Smooth muscle cell (in vitro differentiated cells): ENCODE measurements at regions not wholly inside any gene's neighbourhood (a gene's known extent, or its start where the extent isn't known, plus 50 kb on each side); places are given as distances from the start of the nearest gene placed in this dataset.

ENCODE experiments used
- DNase-seq: peaks from one replicate; lab custom pipeline; 2025; ENCODE audit not compliant: unreplicated experiment; lab: John Stamatoyannopoulos, UW
- H2AFZ ChIP-seq: fragments of 200-600 bp; sonication (generic); 2 replicates; pipeline ENCODE4 v1.6.0; 2016; ENCODE audit warnings: antibody characterized with exemption, low read depth, mild to moderate bottlenecking
- H3F3A ChIP-seq: fragments of 200-600 bp; sonication (generic); 2 replicates; pipeline ENCODE4 v1.6.0; 2017; ENCODE audit warnings: antibody characterized with exemption, low read depth
- H3K27ac ChIP-seq: fragments of 200-600 bp; sonication (generic); 2 replicates; pipeline ENCODE4 v1.5.1; 2016; ENCODE audit warnings: low read depth, mild to moderate bottlenecking
- H3K27me3 ChIP-seq: fragments of 200-600 bp; sonication (generic); 2 replicates; pipeline ENCODE4 v1.6.1; 2016; ENCODE audit warnings: low read depth, mild to moderate bottlenecking
- H3K36me3 ChIP-seq: fragments of 200-600 bp; sonication (generic); 2 replicates; pipeline ENCODE4 v1.5.1; 2016; ENCODE audit warnings: low read depth
- H3K4me1 ChIP-seq: fragments of 200-600 bp; sonication (generic); 2 replicates; pipeline ENCODE4 v1.5.1; 2016; ENCODE audit warnings: low read depth
- H3K4me2 ChIP-seq: fragments of 200-600 bp; sonication (generic); 2 replicates; pipeline ENCODE4 v1.6.0; 2016; ENCODE audit warnings: mild to moderate bottlenecking
- H3K4me3 ChIP-seq: fragments of 200-600 bp; sonication (generic); 2 replicates; pipeline ENCODE4 v1.5.1; 2016; ENCODE audit warnings: mild to moderate bottlenecking
- H3K79me2 ChIP-seq: fragments of 200-600 bp; sonication (generic); 2 replicates; pipeline ENCODE4 v1.6.0; 2016; ENCODE audit warnings: low read depth, mild to moderate bottlenecking
- H3K9ac ChIP-seq: fragments of 200-600 bp; sonication (generic); 2 replicates; pipeline ENCODE4 v1.6.0; 2016; ENCODE audit warnings: low read depth
- H3K9me3 ChIP-seq: fragments of 200-600 bp; sonication (generic); replicated peaks from 2 replicates; pipeline ENCODE4 v1.5.1; 2016; ENCODE audit warnings: low read depth
- H4K20me1 ChIP-seq: fragments of 200-600 bp; sonication (generic); 2 replicates; pipeline ENCODE4 v1.6.0; 2016; ENCODE audit warnings: low read depth
- WGBS: methylation state at CpG from one replicate; pipeline ENCODE4 v1.1.7; 2016; ENCODE audit warnings: low lambda C conversion rate; 5-methylcytosine and 5-hydroxymethylcytosine counted together
- TF ChIP-seq, protein P1 (sequence below): fragments of 200-600 bp; sonication (generic); IDR thresholded peaks from 2 replicates; pipeline ENCODE4 v1.5.1; 2017; ENCODE audit warnings: borderline replicate concordance, mild to moderate bottlenecking, antibody characterized with exemption; ENCODE audit not compliant: insufficient read depth, poor library complexity, severe bottlenecking

GRCh38 chr12:87038098-87038497 is 781.9 kb upstream of the MGAT4C start:
- Histone ChIP-seq H3K79me2 (no peaks in the 10 kb centered on the region), H3K36me3 (no peaks in the 10 kb centered on the region), H3F3A (no peaks in the 10 kb centered on the region), H2AFZ (no peak overlapping the region), H3K4me3 (no peak overlapping the region), H4K20me1 (no peaks in the 10 kb centered on the region), H3K9me3 (no peaks in the 10 kb centered on the region), H3K27ac (no peak overlapping the region), H3K4me2 (no peak overlapping the region), H3K9ac (no peak overlapping the region), H3K27me3 (no peaks in the 10 kb centered on the region), H3K4me1 (no peaks in the 10 kb centered on the region)
- no peak for DNase-seq
- 82% methylated on average over 3 of the region's 3 CpGs for WGBS
- TF ChIP-seq, protein P1, sequence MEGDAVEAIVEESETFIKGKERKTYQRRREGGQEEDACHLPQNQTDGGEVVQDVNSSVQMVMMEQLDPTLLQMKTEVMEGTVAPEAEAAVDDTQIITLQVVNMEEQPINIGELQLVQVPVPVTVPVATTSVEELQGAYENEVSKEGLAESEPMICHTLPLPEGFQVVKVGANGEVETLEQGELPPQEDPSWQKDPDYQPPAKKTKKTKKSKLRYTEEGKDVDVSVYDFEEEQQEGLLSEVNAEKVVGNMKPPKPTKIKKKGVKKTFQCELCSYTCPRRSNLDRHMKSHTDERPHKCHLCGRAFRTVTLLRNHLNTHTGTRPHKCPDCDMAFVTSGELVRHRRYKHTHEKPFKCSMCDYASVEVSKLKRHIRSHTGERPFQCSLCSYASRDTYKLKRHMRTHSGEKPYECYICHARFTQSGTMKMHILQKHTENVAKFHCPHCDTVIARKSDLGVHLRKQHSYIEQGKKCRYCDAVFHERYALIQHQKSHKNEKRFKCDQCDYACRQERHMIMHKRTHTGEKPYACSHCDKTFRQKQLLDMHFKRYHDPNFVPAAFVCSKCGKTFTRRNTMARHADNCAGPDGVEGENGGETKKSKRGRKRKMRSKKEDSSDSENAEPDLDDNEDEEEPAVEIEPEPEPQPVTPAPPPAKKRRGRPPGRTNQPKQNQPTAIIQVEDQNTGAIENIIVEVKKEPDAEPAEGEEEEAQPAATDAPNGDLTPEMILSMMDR: no peak

- DNase-seq: no peak
- H3K27me3 ChIP-seq: no peaks in the 10 kb centered on the region
Observed at GRCh38 chr12:87025976-87026375, 769.8 kb upstream of the MGAT4C start.

GRCh38 chr12:87021400-87021799 is 765.2 kb upstream of the MGAT4C start:
- Histone ChIP-seq H3K27ac (no peak overlapping the region), H3K4me3 (no peak overlapping the region), H3F3A (no peaks in the 10 kb centered on the region), H3K79me2 (no peaks in the 10 kb centered on the region), H2AFZ (no peak overlapping the region), H3K4me1 (no peaks in the 10 kb centered on the region), H3K4me2 (no peak overlapping the region), H3K36me3 (no peaks in the 10 kb centered on the region), H3K9ac (no peak overlapping the region), H4K20me1 (no peaks in the 10 kb centered on the region), H3K27me3 (no peaks in the 10 kb centered on the region), H3K9me3 (no peaks in the 10 kb centered on the region)
- TF ChIP-seq, protein P1: no peak
- WGBS: 75% methylated on average over 2 of the region's 2 CpGs
- no peak for DNase-seq

More at GRCh38 chr12:87025976-87026375, 769.8 kb upstream of the MGAT4C start:
- Histone ChIP-seq H3F3A (no peaks in the 10 kb centered on the region), H2AFZ (no peak overlapping the region), H3K9me3 (no peaks in the 10 kb centered on the region), H3K79me2 (no peaks in the 10 kb centered on the region), H3K4me1 (no peaks in the 10 kb centered on the region), H3K4me2 (no peak overlapping the region), H3K9ac (no peak overlapping the region), H3K27ac (no peak overlapping the region), H4K20me1 (no peaks in the 10 kb centered on the region), H3K4me3 (no peak overlapping the region), H3K36me3 (no peaks in the 10 kb centered on the region)
- TF ChIP-seq, protein P1: no peak
- 74% methylated on average over 5 of the region's 5 CpGs for WGBS

GRCh38 chr12:87020071-87020470 is 763.9 kb upstream of the MGAT4C start:
- Histone ChIP-seq H2AFZ (no peak overlapping the region), H3K27me3 (no peaks in the 10 kb centered on the region), H4K20me1 (no peaks in the 10 kb centered on the region), H3K4me1 (no peaks in the 10 kb centered on the region), H3K4me2 (no peak overlapping the region), H3K9me3 (no peaks in the 10 kb centered on the region), H3F3A (no peaks in the 10 kb centered on the region), H3K4me3 (no peak overlapping the region), H3K9ac (no peak overlapping the region), H3K27ac (no peak overlapping the region), H3K79me2 (no peaks in the 10 kb centered on the region), H3K36me3 (no peaks in the 10 kb centered on the region)
- TF ChIP-seq, protein P1: no peak
- 94% methylated on average over 1 of the region's 1 CpG for WGBS
- no peak for DNase-seq
